MM.1S (cell line): ENCODE measurements at regions not wholly inside any gene's neighbourhood (a gene's known extent, or its start where the extent isn't known, plus 50 kb on each side); places are given as distances from the start of the nearest gene placed in this dataset.
A peak's percentile ranks its signal among the peaks of the same experiment; 100 is the strongest.
"Not testable (repeated sequence)": the region's sequence is repeated elsewhere in the genome, so short reads cannot be mapped to it uniquely, and the experiment has no call there.

Experiments
- DNase-seq: peaks from one replicate; pipeline ENCODE4 v3.0.0-alpha.2; 2015
- H2AFZ ChIP-seq: fragments of 300-600 bp; sonication (generic); 2 replicates; pipeline ENCODE4 v1.6.0; 2016; ENCODE audit warnings: antibody characterized with exemption, low read length
- H3F3A ChIP-seq: fragments of 300-600 bp; sonication (generic); 2 replicates; pipeline ENCODE4 v1.6.1; 2016; ENCODE audit warnings: mild to moderate bottlenecking, antibody characterized with exemption, low read length, moderate library complexity, mixed read lengths; ENCODE audit not compliant: insufficient read depth
- H3K27ac ChIP-seq: fragments of 300-600 bp; sonication (generic); 2 replicates; pipeline ENCODE4 v1.5.1; 2016; ENCODE audit warnings: mild to moderate bottlenecking, low read length
- H3K27me3 ChIP-seq: fragments of 300-600 bp; sonication (generic); replicated peaks from 2 replicates; pipeline ENCODE4 v1.6.0; 2016; ENCODE audit warnings: low read length; ENCODE audit not compliant: insufficient read depth
- H3K36me3 ChIP-seq: fragments of 300-600 bp; sonication (generic); replicated peaks from 2 replicates; pipeline ENCODE4 v1.6.1; 2016; ENCODE audit warnings: mild to moderate bottlenecking, low read length, mixed read lengths; ENCODE audit not compliant: insufficient read depth
- H3K4me1 ChIP-seq: fragments of 300-600 bp; sonication (generic); 2 replicates; pipeline ENCODE4 v1.6.1; 2016; ENCODE audit warnings: low read length, mixed read lengths
- H3K4me2 ChIP-seq: fragments of 300-600 bp; sonication (generic); 2 replicates; pipeline ENCODE4 v1.6.0; 2016; ENCODE audit warnings: low read depth, low read length
- H3K4me3 ChIP-seq: fragments of 300-600 bp; sonication (generic); 2 replicates; pipeline ENCODE4 v1.5.1; 2016; ENCODE audit warnings: low read length, mixed read lengths
- H3K79me2 ChIP-seq: fragments of 300-600 bp; sonication (generic); 2 replicates; pipeline ENCODE4 v1.6.1; 2016; ENCODE audit warnings: mixed run types, low read length, mixed read lengths
- H3K9ac ChIP-seq: fragments of 300-600 bp; sonication (generic); 2 replicates; pipeline ENCODE4 v1.6.1; 2016; ENCODE audit warnings: low read length, mixed read lengths
- H3K9me2 ChIP-seq: fragments of 300-600 bp; sonication (generic); replicated peaks from 2 replicates; pipeline ENCODE4 v1.6.1; 2016; ENCODE audit warnings: mild to moderate bottlenecking, low read length, mixed read lengths; ENCODE audit not compliant: insufficient read depth
- H3K9me3 ChIP-seq: fragments of 300-600 bp; sonication (generic); replicated peaks from 2 replicates; pipeline ENCODE4 v1.6.1; 2016; ENCODE audit warnings: mild to moderate bottlenecking, low read length, mixed read lengths; ENCODE audit not compliant: insufficient read depth
- H4K20me1 ChIP-seq: fragments of 300-600 bp; sonication (generic); 2 replicates; pipeline ENCODE4 v1.6.1; 2016; ENCODE audit warnings: mild to moderate bottlenecking, low read length, moderate library complexity, mixed read lengths; ENCODE audit not compliant: insufficient read depth
- EZH2 ChIP-seq: fragments of 300-600 bp; sonication (generic); optimal IDR thresholded peaks from 2 replicates; pipeline ENCODE3; 2017; ENCODE audit warnings: low read depth, mild to moderate bottlenecking, antibody characterized with exemption, low read length, mixed read lengths
- EZH2phosphoT487 ChIP-seq: fragments of 300-600 bp; sonication (generic); IDR thresholded peaks from 2 replicates; pipeline ENCODE4 v1.6.1; 2018; ENCODE audit warnings: antibody characterized with exemption, low read length
- TF ChIP-seq, protein P1 (sequence below): fragments of 300-600 bp; sonication (generic); IDR thresholded peaks from 2 replicates; pipeline ENCODE4 v1.5.1; 2016; ENCODE audit warnings: antibody characterized with exemption, low read length, mixed read lengths

DNA sequence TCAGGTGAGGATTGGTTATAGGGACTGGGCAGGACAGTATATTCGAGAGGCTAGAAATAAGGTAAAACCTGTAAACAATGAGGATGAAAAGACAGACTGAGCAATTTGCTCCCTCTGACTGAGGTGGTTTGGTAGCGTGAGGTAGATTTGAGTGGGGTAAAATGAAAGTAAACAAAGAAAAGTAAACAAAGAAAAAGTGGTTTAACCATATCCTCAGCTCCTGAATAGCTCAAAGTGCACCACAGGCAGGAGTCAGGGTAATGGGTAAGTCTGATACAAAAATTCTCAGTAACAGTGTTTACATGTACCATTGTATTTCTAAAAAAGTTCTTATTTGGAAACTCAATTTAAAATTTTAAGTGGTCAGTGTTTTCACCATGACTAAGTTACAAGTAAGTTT is 203.1 kb upstream of the ARRDC3 start:
- TF ChIP-seq EZH2phosphoT487 (no peak), EZH2 (no peak)
- Histone ChIP-seq H4K20me1 (no peaks in the 10 kb centered on the region), H3K36me3 (no peaks in the 10 kb centered on the region), H3K9ac (no peak overlapping the region), H3K4me1 (no peaks in the 10 kb centered on the region), H3K9me2 (no peaks in the 10 kb centered on the region), H3F3A (no peaks in the 10 kb centered on the region), H3K27ac (no peak overlapping the region), H3K4me2 (no peak overlapping the region), H3K27me3 (no peaks in the 10 kb centered on the region), H3K9me3 (no peaks in the 10 kb centered on the region), H3K4me3 (no peak overlapping the region), H2AFZ (peak overlapping the region; percentile 13; the same call in 1 of the 2 replicates), H3K79me2 (no peaks in the 10 kb centered on the region)
- no peak for DNase-seq

DNA sequence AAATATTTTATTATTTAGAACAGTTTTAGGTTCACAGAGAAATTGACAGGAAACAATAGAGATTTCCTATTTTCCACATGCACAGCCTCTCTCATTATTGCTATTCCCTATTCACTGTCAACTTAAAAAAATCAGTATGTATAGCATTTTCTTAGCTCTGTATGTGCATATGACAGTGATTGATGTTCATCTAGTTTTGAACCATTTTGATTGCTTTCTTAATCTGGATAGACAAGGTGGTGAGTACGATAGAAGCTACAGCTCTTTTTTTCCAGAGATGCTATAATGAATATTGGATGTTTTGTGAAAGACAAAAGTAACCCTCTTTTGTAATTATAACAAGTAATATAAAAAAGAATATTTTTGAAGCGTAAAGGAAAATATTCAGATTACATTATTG is 201.2 kb upstream of the ARRDC3 start:
- H4K20me1 ChIP-seq, result no peaks in the 10 kb centered on the region
- DNase-seq, result no peak
- no peaks in the 10 kb centered on the region for H3F3A ChIP-seq
- TF ChIP-seq, protein P1, sequence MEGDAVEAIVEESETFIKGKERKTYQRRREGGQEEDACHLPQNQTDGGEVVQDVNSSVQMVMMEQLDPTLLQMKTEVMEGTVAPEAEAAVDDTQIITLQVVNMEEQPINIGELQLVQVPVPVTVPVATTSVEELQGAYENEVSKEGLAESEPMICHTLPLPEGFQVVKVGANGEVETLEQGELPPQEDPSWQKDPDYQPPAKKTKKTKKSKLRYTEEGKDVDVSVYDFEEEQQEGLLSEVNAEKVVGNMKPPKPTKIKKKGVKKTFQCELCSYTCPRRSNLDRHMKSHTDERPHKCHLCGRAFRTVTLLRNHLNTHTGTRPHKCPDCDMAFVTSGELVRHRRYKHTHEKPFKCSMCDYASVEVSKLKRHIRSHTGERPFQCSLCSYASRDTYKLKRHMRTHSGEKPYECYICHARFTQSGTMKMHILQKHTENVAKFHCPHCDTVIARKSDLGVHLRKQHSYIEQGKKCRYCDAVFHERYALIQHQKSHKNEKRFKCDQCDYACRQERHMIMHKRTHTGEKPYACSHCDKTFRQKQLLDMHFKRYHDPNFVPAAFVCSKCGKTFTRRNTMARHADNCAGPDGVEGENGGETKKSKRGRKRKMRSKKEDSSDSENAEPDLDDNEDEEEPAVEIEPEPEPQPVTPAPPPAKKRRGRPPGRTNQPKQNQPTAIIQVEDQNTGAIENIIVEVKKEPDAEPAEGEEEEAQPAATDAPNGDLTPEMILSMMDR, result no peak
- TF ChIP-seq EZH2, result no peak
- TF ChIP-seq EZH2phosphoT487, result no peak
- no peak overlapping the region for H3K27ac ChIP-seq
- H3K4me3 ChIP-seq, result no peak overlapping the region
- no peak overlapping the region for H3K4me2 ChIP-seq
- H2AFZ ChIP-seq, result no peak overlapping the region
- no peaks in the 10 kb centered on the region for H3K4me1 ChIP-seq
- no peak overlapping the region for H3K9ac ChIP-seq
- H3K9me3 ChIP-seq, result no peaks in the 10 kb centered on the region
- no peaks in the 10 kb centered on the region for H3K9me2 ChIP-seq
- H3K36me3 ChIP-seq, result no peaks in the 10 kb centered on the region
- no peaks in the 10 kb centered on the region for H3K79me2 ChIP-seq
- H3K27me3 ChIP-seq, result no peaks in the 10 kb centered on the region

DNA sequence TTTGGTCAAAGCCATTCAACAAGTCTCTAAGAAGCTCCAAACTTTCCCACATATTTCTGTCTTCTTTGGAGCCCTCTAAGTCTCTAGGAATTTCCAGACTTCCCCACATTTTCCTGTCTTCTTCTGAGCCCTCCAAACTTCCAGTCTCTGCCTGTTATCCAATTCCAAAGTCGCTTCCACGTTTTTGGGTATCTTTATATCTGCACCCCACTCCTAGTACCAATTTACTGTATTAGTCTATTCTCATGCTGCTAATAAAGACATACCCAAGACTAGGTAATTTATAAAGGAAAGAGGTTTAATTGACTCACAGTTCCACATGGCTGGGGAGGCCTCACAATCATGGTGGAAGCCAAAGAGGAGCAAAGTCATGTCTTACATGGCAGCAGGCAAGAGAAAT is 182.9 kb upstream of the ARRDC3 start:
- H3K36me3 ChIP-seq, H3K4me1 ChIP-seq, H3K4me2 ChIP-seq, DNase-seq, H3K27me3 ChIP-seq, H3K9me2 ChIP-seq, H3F3A ChIP-seq, H3K27ac ChIP-seq, H3K9ac ChIP-seq, H3K4me3 ChIP-seq, H3K79me2 ChIP-seq, H2AFZ ChIP-seq, H4K20me1 ChIP-seq, H3K9me3 ChIP-seq: not testable (repeated sequence)

DNA sequence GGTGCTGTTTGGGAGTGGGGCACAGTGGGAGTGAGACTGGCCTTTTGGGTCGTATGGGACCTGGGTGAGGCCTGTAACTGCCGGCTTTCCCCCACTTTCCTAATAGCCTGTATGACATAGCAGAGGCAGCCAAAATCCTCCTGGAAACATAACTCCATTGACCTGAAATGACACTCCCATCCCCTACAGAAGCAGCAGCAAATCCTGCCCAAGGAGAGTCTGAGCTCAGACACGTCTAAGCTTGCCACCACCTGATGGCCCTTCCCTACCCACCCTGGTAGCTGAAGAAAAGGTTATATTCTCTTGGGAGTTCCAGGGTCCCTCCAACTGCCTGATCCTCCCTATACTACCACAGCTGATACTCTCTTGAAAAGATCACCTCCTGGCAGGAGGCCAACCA is 179.8 kb upstream of the ARRDC3 start:
- no peak for DNase-seq
- H3K36me3 ChIP-seq, result no peaks in the 10 kb centered on the region
- no peaks in the 10 kb centered on the region for H4K20me1 ChIP-seq
- H3K9ac ChIP-seq, result no peak overlapping the region
- no peak overlapping the region for H3K4me2 ChIP-seq
- H3K4me3 ChIP-seq, result no peak overlapping the region
- H3K79me2 ChIP-seq, result no peaks in the 10 kb centered on the region
- TF ChIP-seq, protein P1, result no peak
- TF ChIP-seq EZH2, result no peak
- no peaks in the 10 kb centered on the region for H3K9me2 ChIP-seq
- no peaks in the 10 kb centered on the region for H3F3A ChIP-seq
- no peak overlapping the region for H2AFZ ChIP-seq
- H3K27ac ChIP-seq, result no peak overlapping the region
- H3K27me3 ChIP-seq, result no peaks in the 10 kb centered on the region
- H3K4me1 ChIP-seq, result no peaks in the 10 kb centered on the region
- no peaks in the 10 kb centered on the region for H3K9me3 ChIP-seq
